ENCODE measurements at regions not wholly inside any gene's neighbourhood (a gene's known extent, or its start where the extent isn't known, plus 50 kb on each side); places are given as distances from the start of the nearest gene placed in this dataset.
A peak's percentile ranks its signal among the peaks of the same experiment; 100 is the strongest.

DNA sequence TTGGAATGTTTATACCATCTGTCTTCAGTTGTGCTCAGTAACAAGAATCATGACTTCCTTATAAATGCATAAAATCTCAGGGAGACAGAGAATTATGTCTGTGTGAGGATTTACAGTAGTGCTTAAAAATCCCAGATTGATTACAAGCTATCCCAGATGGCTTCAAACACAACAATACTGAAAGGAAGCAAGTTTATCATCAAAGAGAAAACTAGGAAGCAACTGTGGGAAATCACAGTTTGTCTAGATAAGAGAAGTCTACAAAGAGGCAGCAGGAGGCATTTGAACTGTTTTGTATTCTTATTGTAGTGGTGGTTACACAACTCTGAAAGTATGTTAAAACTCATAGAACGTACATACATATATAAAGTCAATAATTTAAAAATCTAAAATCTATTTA, 104.4 kb upstream of the SALL4 start:
- intact Hi-C loops (cut with micrococcal nuclease; ENCODE audit: unreplicated experiment) (no loop called here), in situ Hi-C loops (cut with HindIII; ENCODE audit: low pct_unique_long_range_greater_than_20kb, low sequenced_read_pairs) (no loop called here)
- BruUV-seq (replicated peaks), result no TSS peak
- Histone ChIP-seq H3K9me3 (ENCODE audit: control insufficient read depth, insufficient read depth, low read depth, low read length) (no peaks in the 10 kb centered on the region), H3K27me3 (ENCODE audit: control insufficient read depth, insufficient read depth, low read length) (no peaks in the 10 kb centered on the region), H3K36me3 (ENCODE audit: control insufficient read depth, insufficient read depth, low read length) (no peaks in the 10 kb centered on the region), H3K4me1 (ENCODE audit: control insufficient read depth, insufficient read depth, low read length) (peaks cover 10% of the 10 kb centered on the region), H3K4me3 (ENCODE audit: low read depth in 2 of 2, low read length in 2 of 2) (no peak overlapping the region), H3K27ac (ENCODE audit: low read length) (peak overlapping the region; percentile 13; the same call in 1 of the 2 replicates)
- DNase-seq (ENCODE audit: low read depth, low spot score) (no peak), ATAC-seq (no peak)
- TF ChIP-seq, protein P1, sequence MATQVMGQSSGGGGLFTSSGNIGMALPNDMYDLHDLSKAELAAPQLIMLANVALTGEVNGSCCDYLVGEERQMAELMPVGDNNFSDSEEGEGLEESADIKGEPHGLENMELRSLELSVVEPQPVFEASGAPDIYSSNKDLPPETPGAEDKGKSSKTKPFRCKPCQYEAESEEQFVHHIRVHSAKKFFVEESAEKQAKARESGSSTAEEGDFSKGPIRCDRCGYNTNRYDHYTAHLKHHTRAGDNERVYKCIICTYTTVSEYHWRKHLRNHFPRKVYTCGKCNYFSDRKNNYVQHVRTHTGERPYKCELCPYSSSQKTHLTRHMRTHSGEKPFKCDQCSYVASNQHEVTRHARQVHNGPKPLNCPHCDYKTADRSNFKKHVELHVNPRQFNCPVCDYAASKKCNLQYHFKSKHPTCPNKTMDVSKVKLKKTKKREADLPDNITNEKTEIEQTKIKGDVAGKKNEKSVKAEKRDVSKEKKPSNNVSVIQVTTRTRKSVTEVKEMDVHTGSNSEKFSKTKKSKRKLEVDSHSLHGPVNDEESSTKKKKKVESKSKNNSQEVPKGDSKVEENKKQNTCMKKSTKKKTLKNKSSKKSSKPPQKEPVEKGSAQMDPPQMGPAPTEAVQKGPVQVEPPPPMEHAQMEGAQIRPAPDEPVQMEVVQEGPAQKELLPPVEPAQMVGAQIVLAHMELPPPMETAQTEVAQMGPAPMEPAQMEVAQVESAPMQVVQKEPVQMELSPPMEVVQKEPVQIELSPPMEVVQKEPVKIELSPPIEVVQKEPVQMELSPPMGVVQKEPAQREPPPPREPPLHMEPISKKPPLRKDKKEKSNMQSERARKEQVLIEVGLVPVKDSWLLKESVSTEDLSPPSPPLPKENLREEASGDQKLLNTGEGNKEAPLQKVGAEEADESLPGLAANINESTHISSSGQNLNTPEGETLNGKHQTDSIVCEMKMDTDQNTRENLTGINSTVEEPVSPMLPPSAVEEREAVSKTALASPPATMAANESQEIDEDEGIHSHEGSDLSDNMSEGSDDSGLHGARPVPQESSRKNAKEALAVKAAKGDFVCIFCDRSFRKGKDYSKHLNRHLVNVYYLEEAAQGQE (IDR thresholded peaks at IDR 0.05; ENCODE audit: insufficient read depth in 1 of 2, low read depth in 2 of 2, low read length in 1 of 2), result no peak
- TF ChIP-seq SIN3A (IDR thresholded peaks at IDR 0.05; ENCODE audit: borderline replicate concordance, insufficient read depth, low read depth, low read length), result no peak
- no peak for TF ChIP-seq CTCF (IDR thresholded peaks at IDR 0.05)
- no peak for TF ChIP-seq TCF7L2 (IDR thresholded peaks at IDR 0.05; ENCODE audit: low read depth, low read length)
- no peak for TF ChIP-seq POLR2AphosphoS5 (IDR thresholded peaks at IDR 0.05; ENCODE audit: low read depth, low read length)
- CTCF ChIA-PET, result interaction anchor here (0.6 kb wide), 1 partner anchor 124 kb away, joined by 4 read pairs; no protein-coding TSS in a partner anchor
- POLR2A ChIA-PET, result no interaction called here

DNA sequence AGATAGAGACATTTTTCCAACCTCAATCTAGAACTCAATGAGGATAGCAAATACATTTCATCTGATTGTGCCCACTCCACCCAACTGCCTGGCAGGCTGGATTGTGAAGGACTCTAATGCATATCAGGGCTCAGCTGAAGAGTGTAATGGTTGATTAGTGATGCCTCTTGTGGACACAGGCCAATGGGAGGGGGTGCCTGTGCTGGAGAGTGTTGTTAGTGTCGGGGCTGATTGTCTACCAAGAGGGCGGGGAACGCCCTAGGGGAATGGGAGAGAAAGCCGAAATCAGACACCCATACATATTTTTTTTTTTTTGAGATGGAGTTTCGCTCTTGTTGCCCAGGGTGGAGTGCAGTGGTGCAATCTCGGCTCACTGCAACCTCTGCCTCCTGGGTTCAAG, 103.7 kb upstream of the SALL4 start:
- Histone ChIP-seq H3K27me3 (ENCODE audit: control insufficient read depth, insufficient read depth, low read length) (no peaks in the 10 kb centered on the region), H3K36me3 (ENCODE audit: control insufficient read depth, insufficient read depth, low read length) (no peaks in the 10 kb centered on the region), H3K9me3 (ENCODE audit: control insufficient read depth, insufficient read depth, low read depth, low read length) (no peaks in the 10 kb centered on the region), H3K4me3 (ENCODE audit: low read depth in 2 of 2, low read length in 2 of 2) (no peak overlapping the region), H3K27ac (ENCODE audit: low read length) (no peak overlapping the region; the same call in 1 of the 2 replicates), H3K4me1 (ENCODE audit: control insufficient read depth, insufficient read depth, low read length) (peaks cover 7% of the 10 kb centered on the region)
- ChIA-PET POLR2A (no interaction called here), CTCF (no interaction called here)
- TF ChIP-seq POLR2AphosphoS5 (IDR thresholded peaks at IDR 0.05; ENCODE audit: low read depth, low read length) (no peak), TCF7L2 (IDR thresholded peaks at IDR 0.05; ENCODE audit: low read depth, low read length) (no peak), SIN3A (IDR thresholded peaks at IDR 0.05; ENCODE audit: borderline replicate concordance, insufficient read depth, low read depth, low read length) (no peak), CTCF (IDR thresholded peaks at IDR 0.05) (no peak)
- TF ChIP-seq, protein P1 (IDR thresholded peaks at IDR 0.05; ENCODE audit: insufficient read depth in 1 of 2, low read depth in 2 of 2, low read length in 1 of 2), result no peak
- no TSS peak for BruUV-seq (replicated peaks)
- no peak for DNase-seq (ENCODE audit: low read depth, low spot score)
- in situ Hi-C loops (cut with HindIII; ENCODE audit: low pct_unique_long_range_greater_than_20kb, low sequenced_read_pairs) (no loop called here), intact Hi-C loops (cut with micrococcal nuclease; ENCODE audit: unreplicated experiment) (no loop called here)
- ATAC-seq, result no peak
